Renal cortical epithelial cell (primary cell): ENCODE measurements at regions not wholly inside any gene's neighbourhood (a gene's known extent, or its start where the extent isn't known, plus 50 kb on each side); places are given as distances from the start of the nearest gene placed in this dataset.
"Not testable (repeated sequence)": the region's sequence is repeated elsewhere in the genome, so short reads cannot be mapped to it uniquely, and the experiment has no call there.

Experiments used
- DNase-seq: peaks from one replicate; pipeline ENCODE4 v3.0.0-alpha.2; 2011; ENCODE audit warnings: low read depth

DNA sequence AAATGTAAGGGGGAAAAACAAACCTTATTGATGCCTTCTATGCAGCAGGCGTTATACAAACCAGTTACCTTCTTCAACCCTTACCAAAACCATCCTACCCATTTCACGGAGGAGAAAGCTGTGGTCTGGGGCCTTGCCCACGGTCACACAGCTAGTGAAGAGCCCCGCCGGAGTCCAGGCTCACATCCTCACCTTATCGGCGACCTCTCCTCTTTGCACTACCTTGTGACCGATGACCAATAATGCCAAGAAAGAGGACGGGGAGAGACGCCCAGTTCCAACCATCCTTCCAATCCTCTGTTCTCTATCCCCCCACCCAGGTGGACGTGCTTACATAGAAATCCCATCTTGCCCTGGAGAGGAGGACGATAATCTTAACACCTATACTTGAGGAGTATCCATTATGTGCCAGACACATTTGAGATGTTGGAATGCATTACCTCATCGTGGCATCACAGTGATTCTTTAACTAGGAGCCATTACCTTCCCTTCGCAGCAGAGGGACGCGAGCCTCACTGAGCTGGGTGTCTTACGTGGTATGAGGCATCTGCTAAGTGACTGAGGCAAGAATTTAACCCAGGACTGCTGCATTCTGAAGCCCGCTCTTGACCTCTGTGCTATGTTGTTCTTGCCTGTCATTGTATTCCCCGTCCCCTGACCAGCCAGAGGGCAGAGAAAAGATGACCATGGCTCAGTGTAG is 253.7 kb upstream of the B3GAT1 start:
- DNase-seq = no peak

DNA sequence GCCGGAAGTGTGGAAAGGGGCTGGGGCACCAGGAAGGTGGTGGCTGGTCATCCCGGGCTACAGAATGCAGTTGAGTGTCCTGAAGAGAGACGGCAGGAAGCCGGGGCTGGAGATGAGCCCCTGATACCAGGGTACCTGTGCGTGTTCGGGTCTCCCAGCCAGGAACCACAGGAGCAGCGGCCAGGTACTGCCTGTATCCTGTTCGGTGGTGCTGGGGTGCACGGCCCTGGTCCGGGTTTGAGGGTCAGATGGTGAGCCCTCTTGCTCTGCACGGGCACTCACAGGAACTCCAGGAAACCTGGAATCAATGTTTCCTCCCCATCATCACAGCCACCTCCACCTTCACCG is 253.1 kb upstream of the B3GAT1 start:
- DNase-seq = no peak

DNA sequence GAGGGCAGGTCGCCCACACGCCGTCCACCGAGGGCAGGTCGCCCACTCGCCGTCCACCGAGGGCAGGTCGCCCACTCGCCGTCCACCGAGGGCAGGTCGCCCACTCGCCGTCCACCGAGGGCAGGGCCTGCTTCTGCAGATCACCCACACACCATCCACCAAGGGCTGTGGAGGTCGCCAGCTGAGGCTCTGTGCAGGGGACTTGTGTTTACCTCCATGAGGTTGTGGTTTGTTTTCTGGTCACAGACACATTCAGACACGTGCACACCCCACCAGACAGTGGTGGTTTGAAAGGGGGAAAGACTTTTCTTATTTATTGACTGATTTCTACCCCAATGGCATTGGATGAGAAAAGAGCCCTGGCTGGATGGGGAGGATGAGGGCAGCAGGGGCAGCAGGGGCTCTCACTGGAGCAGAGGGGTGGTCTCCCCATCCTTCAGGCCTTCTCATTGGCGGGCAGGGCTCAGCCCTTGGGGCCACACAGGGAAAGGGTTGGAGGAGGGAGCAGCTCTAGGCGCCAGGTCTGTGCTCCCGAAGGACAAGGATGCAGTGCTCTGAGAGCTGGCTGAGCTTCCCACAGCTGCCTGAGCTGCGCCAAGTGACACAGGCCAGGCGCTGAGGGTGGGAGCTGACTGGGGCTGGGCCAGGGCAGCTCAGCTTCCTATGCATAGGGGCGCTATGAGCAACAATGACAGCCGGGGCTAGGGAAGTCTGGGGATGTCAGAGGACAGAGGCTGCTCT is 252.6 kb upstream of the B3GAT1 start:
- DNase-seq = no peak

DNA sequence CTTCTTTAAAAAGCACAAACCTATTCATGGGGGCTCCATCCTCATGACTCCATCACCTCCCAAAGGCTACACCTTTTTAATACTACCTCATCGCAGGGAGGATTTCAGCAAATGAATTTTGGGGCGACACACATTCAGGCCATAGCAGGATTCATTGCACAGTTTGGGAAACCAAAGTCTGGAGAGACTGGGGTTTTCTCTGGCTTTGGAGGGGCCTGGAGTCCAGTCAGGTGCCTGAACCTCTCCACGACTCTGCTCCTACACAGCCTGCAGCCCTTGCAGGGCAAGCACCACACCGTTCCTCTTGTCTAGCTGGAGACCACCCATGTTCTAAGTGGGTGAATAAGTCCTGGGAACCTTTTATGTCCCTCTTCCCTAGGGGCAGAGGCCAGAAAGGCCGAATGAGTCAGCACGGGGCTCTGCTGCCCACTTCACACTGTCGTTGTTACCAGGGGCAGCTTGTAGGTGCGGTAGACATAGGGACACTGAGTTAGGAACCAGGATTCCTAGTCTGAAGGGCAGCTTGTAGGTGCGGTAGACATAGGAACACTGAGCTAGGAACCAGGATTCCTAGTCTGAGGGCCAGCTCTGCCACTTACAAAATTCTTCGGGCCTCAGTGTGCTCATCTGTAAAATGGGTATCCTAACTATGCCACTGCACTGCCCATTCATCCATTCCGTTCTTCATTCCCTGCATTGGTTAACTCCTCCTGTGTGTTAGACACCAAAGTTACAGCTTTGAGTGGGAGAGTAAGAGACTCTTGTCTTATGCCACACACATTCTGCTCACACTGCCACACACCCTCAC is 251.7 kb upstream of the B3GAT1 start:
- DNase-seq = no peak

DNA sequence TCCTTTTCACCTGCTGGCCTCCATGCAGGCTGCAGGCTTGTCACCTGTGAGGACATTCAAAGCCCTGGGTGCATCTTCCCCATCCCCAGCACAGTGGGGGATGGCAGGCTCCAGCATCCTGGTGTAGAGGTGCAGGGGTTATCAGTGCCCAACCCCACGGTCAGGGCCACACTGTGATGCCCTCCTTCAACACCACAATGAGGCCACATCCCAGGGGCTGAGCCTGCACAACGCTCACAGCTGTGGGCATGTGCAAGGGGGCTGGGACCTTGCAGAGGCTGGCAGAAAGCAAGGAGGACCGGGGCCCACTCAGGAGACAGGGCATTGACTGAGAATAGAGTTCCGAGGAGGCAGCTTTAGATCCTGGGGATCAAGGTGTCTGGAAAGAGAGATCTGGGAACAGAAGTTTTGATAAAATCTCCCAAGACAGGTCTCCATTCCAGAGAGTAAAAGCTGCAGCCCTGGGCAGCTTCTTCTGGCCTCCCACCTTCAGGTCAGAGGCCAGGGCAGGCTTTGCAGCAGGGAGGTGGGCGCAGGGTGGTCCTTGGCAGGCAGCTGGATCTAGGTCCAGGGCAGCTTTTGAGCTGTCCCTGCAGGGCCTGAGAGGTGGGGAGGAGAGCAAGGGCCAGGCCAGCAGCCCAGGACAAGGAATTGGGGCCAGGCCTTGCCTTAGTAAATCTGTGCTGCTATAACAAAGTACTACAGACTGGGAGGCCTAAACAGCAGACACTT is 250.8 kb upstream of the B3GAT1 start:
- no peak for DNase-seq

DNA sequence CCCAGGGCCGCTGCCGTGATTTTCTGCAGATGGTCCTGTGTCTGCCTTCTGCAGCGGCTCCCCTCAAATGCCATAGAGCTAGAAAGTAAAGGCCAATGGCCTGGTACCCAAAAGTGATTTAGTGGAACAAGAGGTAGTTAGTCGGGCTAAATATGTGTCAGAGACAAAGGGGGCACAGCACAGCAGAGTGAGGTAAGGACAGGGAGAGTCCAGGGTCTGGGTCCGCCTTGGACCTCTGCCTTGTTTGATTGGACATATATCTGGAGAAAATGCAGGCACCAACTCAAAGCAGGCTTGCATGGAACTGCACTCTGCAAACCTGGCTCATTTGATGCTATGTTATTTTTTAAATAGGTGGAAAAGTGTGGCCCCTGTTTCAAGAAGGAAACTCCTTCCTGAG is 249.6 kb upstream of the B3GAT1 start:
- no peak for DNase-seq

DNA sequence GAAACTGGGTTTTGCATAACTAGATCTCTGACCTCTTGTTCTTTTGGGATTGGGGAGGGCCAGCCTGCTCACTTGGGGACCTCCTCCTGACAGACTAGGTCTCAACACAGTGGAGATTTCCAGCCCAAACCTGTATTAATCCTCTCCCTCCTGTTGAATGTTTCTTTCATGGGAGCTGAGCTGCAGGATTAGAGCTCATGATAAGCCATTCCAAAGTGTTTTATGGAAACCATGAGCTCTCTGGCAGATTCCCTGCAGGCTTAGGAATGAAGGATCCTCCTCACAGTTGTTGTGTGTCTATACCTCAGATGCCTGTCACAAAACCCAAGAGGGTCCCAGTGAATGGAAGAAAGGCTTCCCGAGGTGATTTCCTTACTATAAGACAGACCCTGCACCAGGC is 248.4 kb upstream of the B3GAT1 start:
- DNase-seq = no peak

DNA sequence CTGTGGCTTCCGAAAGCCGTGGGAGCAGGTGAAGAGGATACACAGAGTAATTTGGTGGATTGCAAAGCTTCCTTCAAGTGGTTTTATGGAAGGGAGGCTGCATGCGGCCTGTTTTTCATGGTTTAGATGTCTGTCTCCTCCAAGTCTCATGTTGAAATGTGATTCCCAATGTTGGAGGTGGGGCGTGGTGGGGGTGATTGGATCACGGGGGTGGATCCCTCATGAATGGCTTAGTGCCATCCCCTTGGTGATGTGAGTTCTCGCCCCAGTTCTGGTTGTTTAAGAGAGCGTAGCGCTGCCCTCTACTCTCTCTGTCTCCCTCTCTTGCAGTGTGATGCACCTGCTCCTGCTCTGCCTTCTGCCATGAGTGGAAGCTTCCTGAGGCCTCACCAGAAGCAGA is 247.8 kb upstream of the B3GAT1 start:
- no peak for DNase-seq

DNA sequence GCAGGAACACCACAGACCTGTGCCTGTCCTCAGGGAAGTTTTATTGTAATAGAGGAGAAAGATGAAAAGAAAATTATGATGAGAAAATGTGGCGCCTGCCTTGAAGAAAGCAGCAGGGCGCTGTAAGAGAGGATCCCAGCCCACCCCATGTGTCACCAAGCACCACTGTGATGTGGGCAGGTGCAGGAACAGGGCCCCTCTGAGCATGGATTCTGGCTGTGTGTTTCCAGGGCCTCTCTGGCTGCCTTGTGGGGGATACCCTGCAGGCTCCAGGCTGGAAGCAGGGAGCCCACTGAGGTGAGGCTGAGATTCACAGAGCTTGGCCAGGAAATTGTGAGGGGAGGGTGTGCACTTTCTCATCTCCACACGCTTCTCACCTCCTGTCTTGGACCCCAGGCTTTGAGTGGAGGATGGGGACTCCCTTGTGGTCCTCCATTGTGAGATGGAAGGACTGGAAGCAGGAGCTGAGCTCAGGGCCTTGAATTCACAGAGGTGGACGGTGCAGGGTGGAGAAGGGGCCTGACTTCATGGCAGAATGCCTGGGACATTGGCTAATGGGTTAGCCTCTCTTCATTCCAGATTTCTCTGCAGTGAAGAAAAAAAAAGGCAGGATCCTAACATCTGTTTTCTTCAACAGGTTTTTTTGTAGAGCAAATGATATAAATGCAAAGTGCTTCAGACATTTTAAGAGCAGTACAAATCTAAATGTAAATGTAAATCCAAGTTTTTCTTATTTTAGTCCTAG is 246.6 kb upstream of the B3GAT1 start:
- DNase-seq = no peak

DNA sequence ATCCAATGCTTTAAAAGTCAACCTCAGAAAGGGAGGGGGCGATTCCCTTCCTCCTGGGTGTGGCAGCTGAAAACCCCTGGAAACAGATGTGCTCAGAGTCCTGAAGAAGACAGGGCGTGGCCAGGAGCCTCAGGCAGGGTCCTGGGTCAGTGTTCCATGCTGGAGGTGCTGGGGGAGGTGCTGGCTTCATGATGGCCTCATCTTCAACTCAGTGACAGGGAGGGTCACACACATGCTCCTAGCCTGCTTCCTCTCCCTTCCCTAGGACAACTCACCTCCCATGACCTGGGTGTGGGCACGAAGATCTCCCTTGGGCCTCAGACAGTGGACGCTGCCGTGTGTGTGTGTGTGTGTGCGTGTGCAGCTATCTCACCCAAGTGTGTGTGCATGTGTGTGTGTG is 245.6 kb upstream of the B3GAT1 start:
- no peak for DNase-seq

DNA sequence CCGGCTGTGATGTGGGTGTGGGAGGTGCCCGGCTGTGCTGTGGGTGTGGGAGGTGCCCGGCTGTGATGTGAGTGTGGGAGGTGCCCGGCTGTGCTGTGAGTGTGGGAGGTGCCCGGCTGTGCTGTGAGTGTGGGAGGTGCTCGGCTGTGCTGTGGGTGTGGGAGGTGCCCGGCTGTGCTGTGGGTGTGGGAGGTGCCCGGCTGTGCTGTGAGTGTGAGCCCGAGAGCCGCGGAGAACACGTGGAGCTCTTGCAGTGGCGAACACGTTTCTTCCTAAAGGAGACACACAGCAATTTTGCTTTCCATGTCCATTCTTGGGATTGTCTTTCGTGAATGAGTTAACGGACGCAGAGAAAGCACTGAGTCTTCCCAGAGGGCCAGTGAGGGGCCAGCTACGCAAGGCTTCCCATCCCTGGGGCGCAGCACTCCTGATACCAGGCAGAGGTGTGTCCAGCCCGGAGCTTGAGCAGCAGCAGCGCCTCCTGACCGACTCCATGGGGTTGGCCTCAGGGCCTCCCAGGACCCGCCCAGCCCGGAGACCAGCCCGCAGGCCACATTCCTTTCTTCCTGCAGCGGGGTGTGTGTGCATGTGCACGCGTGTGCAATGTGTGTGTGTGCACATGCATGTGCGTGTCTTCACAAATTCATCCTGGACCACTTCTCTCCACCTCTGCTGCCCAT is 245.0 kb upstream of the B3GAT1 start:
- DNase-seq = no peak

DNA sequence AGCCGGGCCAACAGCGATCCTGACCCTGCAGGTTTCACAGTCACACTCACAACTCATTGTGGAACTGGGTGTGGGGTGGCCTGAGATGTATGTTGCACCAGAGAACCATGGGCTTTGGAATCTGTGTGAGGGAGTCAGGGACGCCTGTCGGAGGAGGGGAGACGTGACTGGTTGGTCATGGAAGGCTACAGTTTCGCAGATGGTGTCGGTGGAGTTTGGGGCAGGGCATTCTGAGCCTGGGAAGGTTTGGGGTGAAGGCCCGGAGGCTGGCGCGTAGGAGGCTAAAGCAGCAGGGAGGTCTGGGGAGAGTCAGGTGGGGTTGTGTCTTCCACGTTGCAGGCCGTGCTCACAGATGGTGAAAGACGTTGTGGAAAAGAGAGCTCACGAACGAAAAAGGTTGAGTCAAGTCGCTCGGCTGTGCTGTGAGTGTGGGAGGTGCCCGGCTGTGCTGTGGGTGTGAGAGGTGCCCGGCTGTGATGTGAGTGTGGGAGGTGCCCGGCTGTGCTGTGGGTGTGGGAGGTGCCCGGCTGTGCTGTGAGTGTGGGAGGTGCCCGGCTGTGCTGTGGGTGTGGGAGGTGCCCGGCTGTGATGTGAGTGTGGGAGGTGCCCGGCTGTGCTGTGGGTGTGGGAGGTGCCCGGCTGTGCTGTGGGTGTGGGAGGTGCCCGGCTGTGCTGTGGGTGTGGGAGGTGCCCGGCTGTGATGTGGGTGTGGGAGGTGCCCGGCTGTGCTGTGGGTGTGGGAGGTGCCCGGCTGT is 244.2 kb upstream of the B3GAT1 start:
- not testable (repeated sequence) for DNase-seq

DNA sequence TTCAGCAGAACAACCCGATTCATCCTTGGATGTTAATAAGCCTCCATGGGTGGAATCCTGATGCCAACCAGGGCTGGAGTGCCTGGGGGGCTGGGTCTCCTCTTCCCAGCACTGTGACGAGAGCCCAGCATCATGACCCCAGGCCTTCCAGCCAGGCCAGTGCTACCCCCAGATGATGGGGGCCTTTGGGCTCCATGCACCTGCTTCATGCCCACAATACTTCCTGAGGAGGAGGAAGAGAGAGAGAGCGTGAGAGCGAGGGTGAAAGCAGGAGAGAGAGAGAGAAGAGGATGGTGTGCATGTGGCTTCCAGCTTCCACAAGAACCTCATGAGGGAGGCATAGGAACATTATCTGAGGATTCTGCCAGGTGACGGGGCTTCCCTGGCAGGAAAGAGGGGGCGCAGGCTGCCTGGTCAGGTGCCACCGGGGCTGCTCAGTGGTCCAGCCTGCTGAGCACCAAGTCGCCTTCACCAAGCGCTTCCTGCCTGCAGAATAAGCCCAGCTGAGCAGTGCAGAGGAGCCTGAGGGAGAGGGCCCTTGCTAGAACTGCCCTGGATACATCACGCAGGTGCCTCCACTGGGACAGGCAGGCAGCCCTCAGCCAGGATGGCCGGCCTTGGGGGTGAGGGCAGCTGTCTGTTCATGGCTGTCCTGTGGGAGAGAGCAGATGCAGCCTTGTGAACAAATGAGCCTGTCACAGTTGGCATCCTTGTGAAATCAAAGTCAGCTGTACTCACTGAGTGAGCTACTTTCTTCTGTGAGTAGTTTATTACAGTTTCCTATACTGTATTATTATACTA is 243.3 kb upstream of the B3GAT1 start:
- DNase-seq = no peak

DNA sequence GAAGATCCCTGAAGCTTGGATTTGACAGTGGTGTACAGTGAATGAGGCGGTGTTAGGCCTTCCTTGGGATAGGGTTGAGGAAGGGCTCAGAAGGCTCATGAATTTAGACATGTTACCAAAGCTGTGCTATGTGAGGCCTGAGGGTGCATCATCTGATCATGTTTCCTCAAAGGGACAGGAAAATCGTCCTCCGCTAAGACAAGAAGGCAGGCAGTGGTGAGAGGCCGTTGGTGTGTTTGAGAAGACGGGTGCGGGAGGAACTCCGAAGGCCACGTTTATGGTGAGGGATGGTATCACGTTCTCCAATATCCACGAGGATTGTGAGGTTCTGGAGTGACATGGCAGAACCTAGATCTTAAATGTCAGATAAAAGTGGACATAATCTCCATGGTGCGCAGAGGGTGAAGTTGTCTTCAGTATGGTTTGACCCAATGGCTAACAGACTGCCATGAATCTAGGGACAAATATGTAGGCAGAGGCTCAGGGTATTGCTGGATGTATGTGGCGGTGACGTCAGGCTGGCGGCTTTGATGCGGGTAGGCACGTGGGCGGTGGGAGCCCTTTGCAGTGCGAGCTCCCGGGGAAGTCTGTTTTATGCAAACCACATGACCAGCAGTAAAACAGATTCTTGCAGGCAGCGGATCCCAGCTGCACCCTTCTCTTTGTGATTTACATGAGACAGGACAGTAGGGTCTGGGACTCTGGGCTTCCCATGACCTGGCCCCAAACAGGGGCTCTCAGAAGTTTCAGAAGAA is 242.3 kb upstream of the B3GAT1 start:
- DNase-seq = no peak

DNA sequence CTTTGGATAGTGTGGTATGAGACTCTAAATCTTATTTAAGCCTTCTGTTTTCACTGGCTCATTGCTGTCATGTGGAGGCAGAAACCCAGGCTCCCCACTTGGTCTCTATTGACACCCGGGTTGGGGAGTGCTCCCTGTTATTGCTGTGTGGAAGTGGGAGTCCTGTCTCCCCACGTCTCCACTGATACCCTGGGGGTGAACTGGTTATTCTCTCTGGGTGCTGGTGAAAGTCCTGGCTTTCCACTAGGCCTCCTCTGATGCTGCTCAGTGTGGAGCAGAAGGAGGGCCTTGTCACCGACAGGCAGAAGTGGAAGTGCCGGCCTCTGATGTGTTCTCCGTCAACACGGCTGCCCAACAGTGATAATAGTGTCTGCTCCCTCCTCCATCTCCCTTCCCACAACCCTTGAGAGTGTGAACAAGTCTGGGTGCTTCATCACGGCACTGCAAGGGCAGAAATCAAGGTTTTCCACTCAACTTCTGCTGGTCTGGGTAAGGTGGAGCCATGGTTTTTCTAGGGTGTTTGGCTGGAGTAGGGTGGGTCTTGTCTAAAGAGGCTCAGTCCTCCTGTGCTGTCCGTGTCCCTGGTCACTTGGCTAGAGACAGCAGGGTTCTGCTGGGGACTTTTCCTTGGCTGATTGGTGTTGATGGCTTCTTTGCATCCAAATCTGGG is 240.7 kb upstream of the B3GAT1 start:
- DNase-seq = no peak

DNA sequence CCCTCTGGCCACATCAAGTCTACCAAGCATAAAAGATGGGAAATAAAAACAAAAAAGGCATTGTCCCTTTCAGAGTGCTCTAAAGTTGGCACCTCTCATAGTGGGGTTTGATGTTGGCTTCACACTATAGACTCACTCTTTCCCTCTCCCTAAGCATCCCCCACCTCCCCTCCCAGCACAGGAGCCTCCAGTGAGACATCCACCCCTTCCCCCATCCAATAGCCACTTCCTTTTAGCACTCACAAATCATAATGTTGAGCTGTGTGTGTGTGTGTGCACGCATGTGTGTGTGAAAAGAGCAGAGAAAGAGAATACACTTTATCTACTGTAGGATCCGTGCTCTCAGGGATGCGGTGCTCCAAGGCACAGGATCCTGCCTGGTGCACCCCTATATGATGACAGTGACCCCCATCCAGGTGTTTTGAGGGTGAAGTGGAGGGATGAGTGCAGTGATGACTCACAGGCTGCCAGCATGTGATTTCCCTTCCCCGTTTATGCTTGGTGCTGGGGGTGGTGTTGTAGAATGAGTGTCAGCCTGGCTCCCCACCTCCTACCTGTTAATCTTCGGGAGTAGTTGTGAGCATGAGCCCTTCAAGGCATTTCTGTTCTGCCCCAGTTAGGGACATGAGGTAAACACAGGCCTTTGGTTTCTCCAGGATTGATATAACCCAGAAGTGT is 235.2 kb upstream of the B3GAT1 start:
- DNase-seq = no peak

DNA sequence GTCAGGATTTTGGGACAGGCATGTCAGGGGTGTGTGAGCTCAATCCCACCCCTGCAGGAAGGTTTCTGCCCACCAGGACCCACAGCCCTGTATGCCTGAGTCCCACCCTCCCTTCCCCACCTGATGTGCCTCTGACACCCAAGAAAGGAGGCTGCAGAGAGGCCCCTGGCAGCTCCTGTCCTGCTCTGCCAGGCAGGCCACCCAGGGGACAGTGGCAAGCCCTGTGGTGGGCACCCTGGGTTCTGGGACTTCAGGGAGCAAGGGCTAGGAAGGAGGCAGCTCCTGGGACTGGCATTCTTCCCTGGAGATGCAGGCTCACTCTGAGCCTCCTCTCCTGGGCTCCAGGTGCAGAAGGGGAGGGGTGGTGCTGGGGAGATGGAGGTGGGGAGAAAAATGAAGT is 234.5 kb upstream of the B3GAT1 start:
- DNase-seq = no peak
